ENCODE measurements at regions not wholly inside any gene's neighbourhood (a gene's known extent, or its start where the extent isn't known, plus 50 kb on each side); places are given as distances from the start of the nearest gene placed in this dataset.

DNA sequence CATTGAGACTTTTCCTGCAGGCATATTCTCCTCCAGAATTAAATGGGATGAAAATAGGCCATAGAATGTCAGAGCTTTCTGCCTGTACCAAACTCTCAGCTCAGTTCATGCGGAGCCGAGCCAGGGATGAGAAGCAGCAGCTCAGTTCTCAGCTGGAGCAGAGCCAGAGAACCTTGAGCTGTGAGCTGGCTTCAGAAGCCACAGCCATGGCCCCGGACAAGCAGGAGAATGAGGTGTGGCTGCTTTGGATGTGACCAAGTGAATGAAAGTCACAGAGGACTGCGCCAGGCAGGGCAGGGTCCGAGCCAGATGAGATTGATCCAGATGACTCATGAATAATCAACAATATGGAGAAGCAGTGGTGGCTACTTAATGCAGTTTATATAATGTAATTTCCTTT, 633.8 kb downstream of the NCAM2 start (continued):
- TF ChIP-seq, protein P1, sequence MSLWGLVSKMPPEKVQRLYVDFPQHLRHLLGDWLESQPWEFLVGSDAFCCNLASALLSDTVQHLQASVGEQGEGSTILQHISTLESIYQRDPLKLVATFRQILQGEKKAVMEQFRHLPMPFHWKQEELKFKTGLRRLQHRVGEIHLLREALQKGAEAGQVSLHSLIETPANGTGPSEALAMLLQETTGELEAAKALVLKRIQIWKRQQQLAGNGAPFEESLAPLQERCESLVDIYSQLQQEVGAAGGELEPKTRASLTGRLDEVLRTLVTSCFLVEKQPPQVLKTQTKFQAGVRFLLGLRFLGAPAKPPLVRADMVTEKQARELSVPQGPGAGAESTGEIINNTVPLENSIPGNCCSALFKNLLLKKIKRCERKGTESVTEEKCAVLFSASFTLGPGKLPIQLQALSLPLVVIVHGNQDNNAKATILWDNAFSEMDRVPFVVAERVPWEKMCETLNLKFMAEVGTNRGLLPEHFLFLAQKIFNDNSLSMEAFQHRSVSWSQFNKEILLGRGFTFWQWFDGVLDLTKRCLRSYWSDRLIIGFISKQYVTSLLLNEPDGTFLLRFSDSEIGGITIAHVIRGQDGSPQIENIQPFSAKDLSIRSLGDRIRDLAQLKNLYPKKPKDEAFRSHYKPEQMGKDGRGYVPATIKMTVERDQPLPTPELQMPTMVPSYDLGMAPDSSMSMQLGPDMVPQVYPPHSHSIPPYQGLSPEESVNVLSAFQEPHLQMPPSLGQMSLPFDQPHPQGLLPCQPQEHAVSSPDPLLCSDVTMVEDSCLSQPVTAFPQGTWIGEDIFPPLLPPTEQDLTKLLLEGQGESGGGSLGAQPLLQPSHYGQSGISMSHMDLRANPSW (CRISPR knock-in tag; conservative IDR thresholded peaks at IDR 0.05; ENCODE audit: low read depth), result no peak
- no peak for TF ChIP-seq ZNF423 (CRISPR knock-in tag; IDR thresholded peaks at IDR 0.05)
- TF ChIP-seq ZNF232 (CRISPR knock-in tag; IDR thresholded peaks at IDR 0.05), result no peak
- no peak for TF ChIP-seq ZNF263 (CRISPR knock-in tag; IDR thresholded peaks at IDR 0.05; ENCODE audit: low read depth)
- TF ChIP-seq, protein P2, sequence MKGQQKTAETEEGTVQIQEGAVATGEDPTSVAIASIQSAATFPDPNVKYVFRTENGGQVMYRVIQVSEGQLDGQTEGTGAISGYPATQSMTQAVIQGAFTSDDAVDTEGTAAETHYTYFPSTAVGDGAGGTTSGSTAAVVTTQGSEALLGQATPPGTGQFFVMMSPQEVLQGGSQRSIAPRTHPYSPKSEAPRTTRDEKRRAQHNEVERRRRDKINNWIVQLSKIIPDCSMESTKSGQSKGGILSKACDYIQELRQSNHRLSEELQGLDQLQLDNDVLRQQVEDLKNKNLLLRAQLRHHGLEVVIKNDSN (CRISPR knock-in tag; IDR thresholded peaks at IDR 0.05), result no peak

- Mint-ChIP-seq H3K9me3 (peaks cover 38% of the 10 kb centered on the region), H3K27ac (no peak overlapping the region), H3K27me3 (ENCODE audit: low read depth) (no peaks in the 10 kb centered on the region), H3K4me3 (no peak overlapping the region), H3K4me1 (peaks cover 3% of the 10 kb centered on the region; the same call in 1 of the 2 replicates), H3K36me3 (peaks cover 11% of the 10 kb centered on the region)
- CTCF ChIA-PET, result no interaction called here
- DNase-seq (ENCODE audit: low spot score) (no peak), ATAC-seq (no peak)
- POLR2A ChIA-PET, result no interaction called here
- no peak for TF ChIP-seq ZBTB21 (CRISPR knock-in tag; IDR thresholded peaks at IDR 0.05; ENCODE audit: borderline replicate concordance)
- TF ChIP-seq, protein P3, sequence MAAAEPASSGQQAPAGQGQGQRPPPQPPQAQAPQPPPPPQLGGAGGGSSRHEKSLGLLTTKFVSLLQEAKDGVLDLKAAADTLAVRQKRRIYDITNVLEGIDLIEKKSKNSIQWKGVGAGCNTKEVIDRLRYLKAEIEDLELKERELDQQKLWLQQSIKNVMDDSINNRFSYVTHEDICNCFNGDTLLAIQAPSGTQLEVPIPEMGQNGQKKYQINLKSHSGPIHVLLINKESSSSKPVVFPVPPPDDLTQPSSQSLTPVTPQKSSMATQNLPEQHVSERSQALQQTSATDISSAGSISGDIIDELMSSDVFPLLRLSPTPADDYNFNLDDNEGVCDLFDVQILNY (CRISPR knock-in tag; IDR thresholded peaks at IDR 0.05), result no peak
- TF ChIP-seq, protein P4, sequence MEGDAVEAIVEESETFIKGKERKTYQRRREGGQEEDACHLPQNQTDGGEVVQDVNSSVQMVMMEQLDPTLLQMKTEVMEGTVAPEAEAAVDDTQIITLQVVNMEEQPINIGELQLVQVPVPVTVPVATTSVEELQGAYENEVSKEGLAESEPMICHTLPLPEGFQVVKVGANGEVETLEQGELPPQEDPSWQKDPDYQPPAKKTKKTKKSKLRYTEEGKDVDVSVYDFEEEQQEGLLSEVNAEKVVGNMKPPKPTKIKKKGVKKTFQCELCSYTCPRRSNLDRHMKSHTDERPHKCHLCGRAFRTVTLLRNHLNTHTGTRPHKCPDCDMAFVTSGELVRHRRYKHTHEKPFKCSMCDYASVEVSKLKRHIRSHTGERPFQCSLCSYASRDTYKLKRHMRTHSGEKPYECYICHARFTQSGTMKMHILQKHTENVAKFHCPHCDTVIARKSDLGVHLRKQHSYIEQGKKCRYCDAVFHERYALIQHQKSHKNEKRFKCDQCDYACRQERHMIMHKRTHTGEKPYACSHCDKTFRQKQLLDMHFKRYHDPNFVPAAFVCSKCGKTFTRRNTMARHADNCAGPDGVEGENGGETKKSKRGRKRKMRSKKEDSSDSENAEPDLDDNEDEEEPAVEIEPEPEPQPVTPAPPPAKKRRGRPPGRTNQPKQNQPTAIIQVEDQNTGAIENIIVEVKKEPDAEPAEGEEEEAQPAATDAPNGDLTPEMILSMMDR (IDR thresholded peaks at IDR 0.05), result no peak
- TF ChIP-seq CDX4 (CRISPR knock-in tag; IDR thresholded peaks at IDR 0.05; ENCODE audit: borderline replicate concordance), result no peak
- no peak for TF ChIP-seq AFF4 (CRISPR knock-in tag; IDR thresholded peaks at IDR 0.05; ENCODE audit: borderline replicate concordance)
- TF ChIP-seq GRHL2 (CRISPR knock-in tag; IDR thresholded peaks at IDR 0.05; ENCODE audit: insufficient replicate concordance, severe bottlenecking), result no peak
- TF ChIP-seq MYBL2 (CRISPR knock-in tag; IDR thresholded peaks at IDR 0.05), result no peak
- TF ChIP-seq FOXK1 (CRISPR knock-in tag; IDR thresholded peaks at IDR 0.05), result no peak
- no peak for TF ChIP-seq TEAD4 (CRISPR knock-in tag; IDR thresholded peaks at IDR 0.05)
- no peak for TF ChIP-seq EMX1 (CRISPR knock-in tag; IDR thresholded peaks at IDR 0.05)
- TF ChIP-seq HMGA2 (CRISPR knock-in tag; IDR thresholded peaks at IDR 0.05), result no peak
- no peak for TF ChIP-seq ZNF671 (CRISPR knock-in tag; IDR thresholded peaks at IDR 0.05)
- TF ChIP-seq, protein P5, sequence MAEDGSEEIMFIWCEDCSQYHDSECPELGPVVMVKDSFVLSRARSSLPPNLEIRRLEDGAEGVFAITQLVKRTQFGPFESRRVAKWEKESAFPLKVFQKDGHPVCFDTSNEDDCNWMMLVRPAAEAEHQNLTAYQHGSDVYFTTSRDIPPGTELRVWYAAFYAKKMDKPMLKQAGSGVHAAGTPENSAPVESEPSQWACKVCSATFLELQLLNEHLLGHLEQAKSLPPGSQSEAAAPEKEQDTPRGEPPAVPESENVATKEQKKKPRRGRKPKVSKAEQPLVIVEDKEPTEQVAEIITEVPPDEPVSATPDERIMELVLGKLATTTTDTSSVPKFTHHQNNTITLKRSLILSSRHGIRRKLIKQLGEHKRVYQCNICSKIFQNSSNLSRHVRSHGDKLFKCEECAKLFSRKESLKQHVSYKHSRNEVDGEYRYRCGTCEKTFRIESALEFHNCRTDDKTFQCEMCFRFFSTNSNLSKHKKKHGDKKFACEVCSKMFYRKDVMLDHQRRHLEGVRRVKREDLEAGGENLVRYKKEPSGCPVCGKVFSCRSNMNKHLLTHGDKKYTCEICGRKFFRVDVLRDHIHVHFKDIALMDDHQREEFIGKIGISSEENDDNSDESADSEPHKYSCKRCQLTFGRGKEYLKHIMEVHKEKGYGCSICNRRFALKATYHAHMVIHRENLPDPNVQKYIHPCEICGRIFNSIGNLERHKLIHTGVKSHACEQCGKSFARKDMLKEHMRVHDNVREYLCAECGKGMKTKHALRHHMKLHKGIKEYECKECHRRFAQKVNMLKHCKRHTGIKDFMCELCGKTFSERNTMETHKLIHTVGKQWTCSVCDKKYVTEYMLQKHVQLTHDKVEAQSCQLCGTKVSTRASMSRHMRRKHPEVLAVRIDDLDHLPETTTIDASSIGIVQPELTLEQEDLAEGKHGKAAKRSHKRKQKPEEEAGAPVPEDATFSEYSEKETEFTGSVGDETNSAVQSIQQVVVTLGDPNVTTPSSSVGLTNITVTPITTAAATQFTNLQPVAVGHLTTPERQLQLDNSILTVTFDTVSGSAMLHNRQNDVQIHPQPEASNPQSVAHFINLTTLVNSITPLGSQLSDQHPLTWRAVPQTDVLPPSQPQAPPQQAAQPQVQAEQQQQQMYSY (CRISPR knock-in tag; IDR thresholded peaks at IDR 0.05), result no peak
- TF ChIP-seq ZNF512 (CRISPR knock-in tag; IDR thresholded peaks at IDR 0.05; ENCODE audit: borderline replicate concordance), result no peak
- no peak for TF ChIP-seq CREB1 (CRISPR knock-in tag; IDR thresholded peaks at IDR 0.05)
Observed at GRCh38 chr21:21632926-21633325, 634.7 kb downstream of the NCAM2 start.

Measured in WTC11 (cell line).